ENCODE measurements at regions not wholly inside any gene's neighbourhood (a gene's known extent, or its start where the extent isn't known, plus 50 kb on each side); places are given as distances from the start of the nearest gene placed in this dataset.

- no peak overlapping the region for H3K4me2 ChIP-seq (ENCODE audit: low read length)
- no peaks in the 10 kb centered on the region for H3K27me3 ChIP-seq (ENCODE audit: insufficient read depth, low read length)
- no peaks in the 10 kb centered on the region for H3K9me3 ChIP-seq (ENCODE audit: low read length)
- H3F3A ChIP-seq (ENCODE audit: insufficient read depth, low read length): no peaks in the 10 kb centered on the region
- H3K9ac ChIP-seq (ENCODE audit: low read length): no peak overlapping the region
- no peak for TF ChIP-seq CTCF (IDR thresholded peaks at IDR 0.05; ENCODE audit: low read length)
- no peak for TF ChIP-seq EZH2 (IDR thresholded peaks at IDR 0.05; ENCODE audit: borderline replicate concordance, low read length)
- no peak overlapping the region for H3K4me3 ChIP-seq (ENCODE audit: low read depth, low read length, poor library complexity, severe bottlenecking)
- no peaks in the 10 kb centered on the region for H3K36me3 ChIP-seq (ENCODE audit: insufficient read depth, low read length)
- H4K20me1 ChIP-seq (ENCODE audit: insufficient read depth, low read length): no peaks in the 10 kb centered on the region
- no peaks in the 10 kb centered on the region for H3K4me1 ChIP-seq (ENCODE audit: insufficient read depth, low read length, severe bottlenecking)
- no peaks in the 10 kb centered on the region for H3K9me2 ChIP-seq (ENCODE audit: low read depth, low read length)
- no peak overlapping the region for H2AFZ ChIP-seq (ENCODE audit: low read length)
- no peak overlapping the region for H3K27ac ChIP-seq (ENCODE audit: low read depth, low read length, poor library complexity, severe bottlenecking)
- H3K79me2 ChIP-seq (ENCODE audit: insufficient read depth, low read length): no peaks in the 10 kb centered on the region
These were observed 516.6 kb upstream of the SEMA3D start for GRCh38 chr7:85703251-85704010.

DNA sequence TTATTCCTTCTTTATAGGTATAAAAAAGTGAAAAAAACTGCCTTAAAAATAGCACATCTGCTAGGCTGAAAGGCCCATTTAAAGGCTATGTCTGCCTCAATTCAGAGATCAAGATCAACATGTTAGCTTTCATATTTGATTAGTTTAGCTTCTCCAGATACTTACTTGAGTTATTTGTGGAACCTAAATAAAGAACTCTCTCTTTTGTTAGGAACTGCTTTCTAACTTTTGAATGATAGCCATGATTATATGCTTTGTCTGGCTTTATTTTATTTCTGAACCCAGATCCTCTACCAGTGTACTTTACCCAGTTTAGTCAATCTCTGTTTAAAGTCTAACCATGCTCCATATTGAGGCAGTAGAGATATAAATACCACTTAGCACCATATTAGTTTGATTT lies 515.5 kb upstream of the SEMA3D start:
- H3K4me2 ChIP-seq (ENCODE audit: low read length): no peak overlapping the region
- no peak for TF ChIP-seq CTCF (IDR thresholded peaks at IDR 0.05; ENCODE audit: low read length)
- TF ChIP-seq EZH2 (IDR thresholded peaks at IDR 0.05; ENCODE audit: borderline replicate concordance, low read length): no peak
- H2AFZ ChIP-seq (ENCODE audit: low read length): no peak overlapping the region
- H3K4me1 ChIP-seq (ENCODE audit: insufficient read depth, low read length, severe bottlenecking): no peaks in the 10 kb centered on the region
- H3F3A ChIP-seq (ENCODE audit: insufficient read depth, low read length): no peaks in the 10 kb centered on the region
- no peaks in the 10 kb centered on the region for H3K36me3 ChIP-seq (ENCODE audit: insufficient read depth, low read length)
- no peaks in the 10 kb centered on the region for H3K9me2 ChIP-seq (ENCODE audit: low read depth, low read length)
- H3K79me2 ChIP-seq (ENCODE audit: insufficient read depth, low read length): no peaks in the 10 kb centered on the region
- no peaks in the 10 kb centered on the region for H3K9me3 ChIP-seq (ENCODE audit: low read length)
- H4K20me1 ChIP-seq (ENCODE audit: insufficient read depth, low read length): no peaks in the 10 kb centered on the region
- no peaks in the 10 kb centered on the region for H3K27me3 ChIP-seq (ENCODE audit: insufficient read depth, low read length)
- no peak overlapping the region for H3K9ac ChIP-seq (ENCODE audit: low read length)
- H3K27ac ChIP-seq (ENCODE audit: low read depth, low read length, poor library complexity, severe bottlenecking): no peak overlapping the region
- H3K4me3 ChIP-seq (ENCODE audit: low read depth, low read length, poor library complexity, severe bottlenecking): no peak overlapping the region

- Histone ChIP-seq H3F3A (ENCODE audit: insufficient read depth, low read length) (no peaks in the 10 kb centered on the region), H3K27me3 (ENCODE audit: insufficient read depth, low read length) (no peaks in the 10 kb centered on the region), H3K36me3 (ENCODE audit: insufficient read depth, low read length) (no peaks in the 10 kb centered on the region), H3K27ac (ENCODE audit: low read depth, low read length, poor library complexity, severe bottlenecking) (no peak overlapping the region), H3K4me3 (ENCODE audit: low read depth, low read length, poor library complexity, severe bottlenecking) (no peak overlapping the region), H3K79me2 (ENCODE audit: insufficient read depth, low read length) (no peaks in the 10 kb centered on the region), H3K9me2 (ENCODE audit: low read depth, low read length) (no peaks in the 10 kb centered on the region), H3K4me1 (ENCODE audit: insufficient read depth, low read length, severe bottlenecking) (no peaks in the 10 kb centered on the region), H2AFZ (ENCODE audit: low read length) (no peak overlapping the region), H3K4me2 (ENCODE audit: low read length) (no peak overlapping the region), H3K9me3 (ENCODE audit: low read length) (no peaks in the 10 kb centered on the region), H3K9ac (ENCODE audit: low read length) (no peak overlapping the region), H4K20me1 (ENCODE audit: insufficient read depth, low read length) (no peaks in the 10 kb centered on the region)
- TF ChIP-seq EZH2 (IDR thresholded peaks at IDR 0.05; ENCODE audit: borderline replicate concordance, low read length): no peak
- TF ChIP-seq CTCF (IDR thresholded peaks at IDR 0.05; ENCODE audit: low read length): no peak
These were observed 512.6 kb upstream of the SEMA3D start for GRCh38 chr7:85699482-85699881.

Measured in OCI-LY1 (cell line).